GM21717 (cell line): ENCODE measurements at regions not wholly inside any gene's neighbourhood (a gene's known extent, or its start where the extent isn't known, plus 50 kb on each side); places are given as distances from the start of the nearest gene placed in this dataset.
"Not testable (repeated sequence)": the region's sequence is repeated elsewhere in the genome, so short reads cannot be mapped to it uniquely, and the experiment has no call there.

Experiments
- ATAC-seq: cut with Tn5 transposase; IDR thresholded peaks from one replicate; pipeline ENCODE4 v1.9.1; 2021; ENCODE audit warnings: mild to moderate bottlenecking, moderate library complexity; ENCODE audit not compliant: unreplicated experiment

GRCh38 chr21:6092401-6092800 lies 4429.0 kb upstream of the TPTE start:
- ATAC-seq: not testable (repeated sequence)

DNA sequence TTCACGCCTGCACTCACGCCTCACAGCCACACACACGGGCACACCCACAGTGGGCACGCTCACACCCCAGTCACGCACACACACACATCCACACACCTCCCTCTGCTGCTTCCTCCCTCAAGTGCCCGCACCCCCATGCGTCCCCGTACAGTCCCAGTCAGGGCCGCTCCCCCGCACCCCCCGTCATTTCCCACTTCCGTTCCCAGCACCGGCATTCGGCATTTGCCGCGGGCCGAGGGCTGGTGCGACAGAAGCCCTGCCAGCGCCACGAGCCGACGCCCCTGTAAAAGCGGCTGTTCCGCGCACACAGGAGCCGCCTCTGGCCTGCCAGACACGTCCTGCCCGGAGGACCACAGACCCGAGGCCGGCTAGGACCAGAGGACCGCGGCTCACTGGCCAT lies 4428.0 kb upstream of the TPTE start:
- not testable (repeated sequence) for ATAC-seq

DNA sequence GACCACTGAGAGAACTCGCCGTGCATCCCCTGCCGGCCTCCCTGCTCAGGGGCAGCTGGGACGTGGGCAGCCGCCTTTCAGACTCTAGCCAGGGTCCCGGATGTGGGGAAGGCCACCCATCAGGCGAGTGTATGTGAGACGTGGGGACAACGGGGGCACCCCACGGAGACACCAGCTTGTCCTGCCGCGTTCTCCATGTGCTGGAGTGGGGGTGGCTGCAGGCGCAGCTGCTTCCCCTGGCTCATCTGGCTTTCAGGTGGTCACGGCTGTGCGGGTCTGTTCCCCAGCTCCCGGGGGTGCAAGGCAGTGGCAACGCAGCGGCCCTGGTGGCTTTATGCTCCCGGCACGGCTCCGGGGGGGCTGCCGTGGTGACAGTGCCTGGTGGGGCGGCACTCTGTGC lies 4427.5 kb upstream of the TPTE start:
- ATAC-seq: not testable (repeated sequence)

- ATAC-seq: not testable (repeated sequence)
Observed at GRCh38 chr21:6095304-6095703, 4426.1 kb upstream of the TPTE start.

GRCh38 chr21:6096560-6097424 lies 4424.6 kb upstream of the TPTE start:
- ATAC-seq: not testable (repeated sequence)

GRCh38 chr21:6097736-6098135 lies 4423.6 kb upstream of the TPTE start:
- ATAC-seq: not testable (repeated sequence)

GRCh38 chr21:6098191-6098935 lies 4423.0 kb upstream of the TPTE start:
- not testable (repeated sequence) for ATAC-seq

- not testable (repeated sequence) for ATAC-seq
Observed at GRCh38 chr21:6101588-6101987, 4419.8 kb upstream of the TPTE start.

DNA sequence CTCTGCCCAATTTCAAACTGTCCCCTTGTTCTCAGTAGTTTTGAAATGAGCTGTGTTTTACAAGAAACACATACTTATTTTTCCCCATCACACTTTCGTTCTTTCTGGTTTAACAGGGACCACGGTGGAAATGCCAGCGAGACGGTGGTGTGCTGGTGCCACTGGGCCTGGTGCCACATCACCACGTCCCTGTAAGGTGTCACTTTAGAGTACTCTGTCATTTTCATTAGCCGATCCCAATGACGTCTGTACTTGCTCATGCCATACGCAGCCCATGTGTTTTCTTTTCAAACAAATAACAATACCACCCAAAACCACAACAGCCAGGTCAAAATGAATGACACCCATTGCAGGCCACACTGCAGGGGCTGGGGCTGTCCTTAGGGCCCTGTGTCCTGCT lies 4416.8 kb upstream of the TPTE start:
- not testable (repeated sequence) for ATAC-seq

GRCh38 chr21:6106686-6107567 lies 4414.5 kb upstream of the TPTE start:
- not testable (repeated sequence) for ATAC-seq

GRCh38 chr21:6108894-6109293 lies 4412.5 kb upstream of the TPTE start:
- ATAC-seq: not testable (repeated sequence)

DNA sequence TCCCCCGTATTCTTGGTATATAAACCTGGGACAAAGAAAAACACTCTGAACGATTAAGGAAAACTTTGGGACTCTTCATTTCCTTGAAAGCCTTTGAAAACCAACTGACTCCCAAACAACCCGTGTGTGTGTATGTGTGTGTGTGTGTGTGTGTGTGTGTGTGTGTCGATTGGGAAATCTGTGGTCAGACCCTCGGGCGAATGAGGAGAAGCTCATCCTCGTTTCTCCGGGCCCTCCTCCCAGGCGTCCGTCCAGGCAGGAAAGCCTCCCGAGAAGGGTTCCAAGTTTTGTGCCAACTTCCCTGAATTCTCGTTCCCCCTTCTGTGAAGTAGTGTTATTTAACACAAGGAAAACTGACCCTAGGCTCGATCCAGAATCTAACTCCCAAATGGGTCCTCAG lies 4411.6 kb upstream of the TPTE start:
- ATAC-seq: not testable (repeated sequence)

DNA sequence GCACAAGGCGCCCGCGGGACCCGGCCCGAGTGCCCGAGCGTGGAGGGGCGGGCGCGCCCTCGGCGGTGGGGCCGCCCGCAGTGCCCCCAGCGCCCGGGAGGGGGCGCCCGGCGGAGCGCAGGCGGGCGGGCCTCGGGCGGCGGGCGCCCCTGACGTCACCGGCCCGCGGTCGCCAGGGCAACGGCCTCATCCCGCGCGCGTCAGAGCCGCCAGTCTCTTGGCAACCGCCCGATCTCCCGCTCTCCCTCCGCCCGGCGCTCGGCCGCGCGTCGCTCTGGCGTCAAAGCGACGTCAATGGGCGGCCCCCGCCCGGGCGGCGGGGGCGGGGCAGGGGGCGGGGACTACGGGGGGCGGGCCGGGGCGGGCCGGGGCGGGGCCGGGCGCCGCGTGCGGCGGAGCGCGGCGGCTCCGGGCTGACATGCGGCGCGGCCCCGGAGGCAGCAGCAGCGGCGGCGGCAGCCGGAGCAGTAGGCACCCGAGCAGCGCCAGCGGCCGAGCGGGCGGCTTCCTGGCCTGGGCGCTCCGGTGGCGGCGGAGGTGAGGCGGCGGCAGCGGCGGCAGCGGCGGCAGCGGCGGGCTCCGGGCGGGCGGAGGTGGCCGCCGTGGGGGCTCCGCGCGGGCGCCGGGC lies 4410.6 kb upstream of the TPTE start:
- peak; percentile 78 for ATAC-seq

DNA sequence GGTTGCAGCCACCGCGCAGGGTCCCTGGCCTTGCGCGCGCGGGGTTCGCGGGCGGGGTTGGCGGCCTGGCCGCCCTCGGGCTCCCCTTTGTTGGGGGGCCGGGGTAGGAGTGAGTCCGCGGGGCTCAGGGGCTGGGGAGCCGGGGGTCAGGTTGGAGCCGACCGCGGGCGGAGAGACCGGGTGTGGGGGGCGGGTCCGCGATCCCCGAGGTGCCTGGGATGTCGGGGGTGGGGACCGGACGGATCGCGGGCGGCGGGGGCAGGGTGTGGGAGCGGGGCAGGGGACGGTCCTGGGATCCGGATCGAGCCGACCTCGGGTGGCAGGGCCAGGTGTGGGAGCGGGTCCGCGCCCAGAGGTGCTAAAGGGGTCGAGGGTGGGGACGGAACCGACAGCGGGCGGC lies 4410.0 kb upstream of the TPTE start:
- not testable (repeated sequence) for ATAC-seq

GRCh38 chr21:6118336-6118735 lies 4403.0 kb upstream of the TPTE start:
- not testable (repeated sequence) for ATAC-seq

GRCh38 chr21:6120863-6121262 lies 4400.5 kb upstream of the TPTE start:
- ATAC-seq: not testable (repeated sequence)

GRCh38 chr21:6122629-6123028 lies 4398.8 kb upstream of the TPTE start:
- not testable (repeated sequence) for ATAC-seq

GRCh38 chr21:6123224-6123623 lies 4398.2 kb upstream of the TPTE start:
- ATAC-seq: not testable (repeated sequence)

GRCh38 chr21:6125549-6126240 lies 4395.7 kb upstream of the TPTE start:
- ATAC-seq: not testable (repeated sequence)
